Upper lobe of left lung (tissue), 4 donors: ENCODE measurements at regions not wholly inside any gene's neighbourhood (a gene's known extent, or its start where the extent isn't known, plus 50 kb on each side); places are given as distances from the start of the nearest gene placed in this dataset.

Experiments
- POLR2A ChIP-seq, 4 donors: fragments of 450-650 bp; IDR thresholded peaks; one replicate each; pipeline ENCODE4 v1.5.1; 2016 to 2017; ENCODE audit warnings: antibody characterized with exemption in 4 of 4, mild to moderate bottlenecking in 2 of 4
- POLR2AphosphoS5 ChIP-seq, 2 donors: sonication (generic); formaldehyde crosslinking; IDR thresholded peaks; one replicate each; pipeline ENCODE4 v1.5.1; 2017; ENCODE audit warnings: antibody characterized with exemption in 2 of 2
- TF ChIP-seq, protein P1 (sequence below), 6 experiments: fragments of 450-650 bp in 4 of 6; fragments of 200-600 bp in 2 of 6; sonication (generic) in 2 of 6; IDR thresholded peaks; one replicate each; pipeline ENCODE4 v1.5.1; 2016 to 2019; ENCODE audit warnings: antibody characterized with exemption in 6 of 6

DNA sequence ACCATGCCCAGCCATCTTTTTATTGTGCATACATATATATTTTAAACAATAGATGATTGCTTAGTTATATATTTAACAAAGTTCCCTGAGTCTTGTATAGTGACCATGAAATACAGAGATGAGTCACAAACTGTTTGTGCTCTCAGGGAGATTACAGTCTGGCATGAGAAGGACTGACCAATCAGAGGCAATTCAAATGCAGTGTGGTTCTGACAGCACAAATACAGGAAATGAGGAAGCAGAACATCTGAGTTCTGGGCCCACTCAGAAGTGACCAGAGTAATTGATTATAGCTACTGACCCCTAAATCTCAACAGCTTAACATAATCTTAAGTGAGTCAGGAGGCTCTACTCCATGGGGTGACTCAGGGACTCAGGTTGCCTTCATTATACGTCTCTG, 534.5 kb downstream of the OMA1 start:
- TF ChIP-seq, protein P1, sequence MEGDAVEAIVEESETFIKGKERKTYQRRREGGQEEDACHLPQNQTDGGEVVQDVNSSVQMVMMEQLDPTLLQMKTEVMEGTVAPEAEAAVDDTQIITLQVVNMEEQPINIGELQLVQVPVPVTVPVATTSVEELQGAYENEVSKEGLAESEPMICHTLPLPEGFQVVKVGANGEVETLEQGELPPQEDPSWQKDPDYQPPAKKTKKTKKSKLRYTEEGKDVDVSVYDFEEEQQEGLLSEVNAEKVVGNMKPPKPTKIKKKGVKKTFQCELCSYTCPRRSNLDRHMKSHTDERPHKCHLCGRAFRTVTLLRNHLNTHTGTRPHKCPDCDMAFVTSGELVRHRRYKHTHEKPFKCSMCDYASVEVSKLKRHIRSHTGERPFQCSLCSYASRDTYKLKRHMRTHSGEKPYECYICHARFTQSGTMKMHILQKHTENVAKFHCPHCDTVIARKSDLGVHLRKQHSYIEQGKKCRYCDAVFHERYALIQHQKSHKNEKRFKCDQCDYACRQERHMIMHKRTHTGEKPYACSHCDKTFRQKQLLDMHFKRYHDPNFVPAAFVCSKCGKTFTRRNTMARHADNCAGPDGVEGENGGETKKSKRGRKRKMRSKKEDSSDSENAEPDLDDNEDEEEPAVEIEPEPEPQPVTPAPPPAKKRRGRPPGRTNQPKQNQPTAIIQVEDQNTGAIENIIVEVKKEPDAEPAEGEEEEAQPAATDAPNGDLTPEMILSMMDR (IDR thresholded peaks at IDR 0.05): no peak
- no peak for TF ChIP-seq POLR2AphosphoS5 (IDR thresholded peaks at IDR 0.05)
- no peak for TF ChIP-seq POLR2A (IDR thresholded peaks at IDR 0.05)
